Progenitor cell of endocrine pancreas (in vitro differentiated cells): ENCODE measurements at regions not wholly inside any gene's neighbourhood (a gene's known extent, or its start where the extent isn't known, plus 50 kb on each side); places are given as distances from the start of the nearest gene placed in this dataset.

Experiments
- DNase-seq: peaks from one replicate; pipeline ENCODE4 v3.0.0; 2021; ENCODE audit warnings: low spot score; ENCODE audit not compliant: unreplicated experiment
- H3K27ac Mint-ChIP-seq: 2 replicates; pipeline ENCODE4 v1.8.0; 2021; ENCODE audit warnings: mild to moderate bottlenecking, moderate library complexity, mixed read lengths
- H3K27me3 Mint-ChIP-seq: 2 replicates; pipeline ENCODE4 v1.8.0; 2021; ENCODE audit warnings: mixed read lengths
- H3K36me3 Mint-ChIP-seq: 2 replicates; pipeline ENCODE4 v1.8.0; 2022; ENCODE audit warnings: mixed read lengths; ENCODE audit not compliant: insufficient read depth
- H3K4me1 Mint-ChIP-seq: 2 replicates; pipeline ENCODE4 v1.8.0; 2021; ENCODE audit warnings: low read depth, mixed read lengths
- H3K4me3 Mint-ChIP-seq: 2 replicates; pipeline ENCODE4 v1.8.0; 2021; ENCODE audit warnings: low read depth, mild to moderate bottlenecking, moderate library complexity, mixed read lengths
- H3K9me3 Mint-ChIP-seq: 2 replicates; pipeline ENCODE4 v1.8.0; 2021; ENCODE audit warnings: low read depth, mixed read lengths
- CTCF ChIP-seq: fragments of 200-600 bp; sonication (generic); IDR thresholded peaks from one replicate; pipeline ENCODE4 v1.5.0; 2021; ENCODE audit warnings: antibody characterized with exemption, mild to moderate bottlenecking; ENCODE audit not compliant: unreplicated experiment

GRCh38 chr6:118761645-118762044, 110.3 kb upstream of the CEP85L start:
- DNase-seq: no peak
- Mint-ChIP-seq H3K27ac (no peak overlapping the region), H3K9me3 (no peaks in the 10 kb centered on the region), H3K36me3 (no peaks in the 10 kb centered on the region), H3K4me3 (no peak overlapping the region), H3K4me1 (peaks cover 8% of the 10 kb centered on the region), H3K27me3 (no peaks in the 10 kb centered on the region)
- no peak for TF ChIP-seq CTCF

- H3K27me3 Mint-ChIP-seq: peaks cover 3% of the 10 kb centered on the region
- H3K4me3 Mint-ChIP-seq: no peak overlapping the region
- H3K4me1 Mint-ChIP-seq: peaks cover 8% of the 10 kb centered on the region
- H3K36me3 Mint-ChIP-seq: no peaks in the 10 kb centered on the region
- H3K9me3 Mint-ChIP-seq: no peaks in the 10 kb centered on the region
- DNase-seq: no peak
- TF ChIP-seq CTCF: no peak
- H3K27ac Mint-ChIP-seq: no peak overlapping the region
Observed at GRCh38 chr6:118758946-118759345, 107.6 kb upstream of the CEP85L start.

- Mint-ChIP-seq H3K36me3 (no peaks in the 10 kb centered on the region), H3K4me1 (peaks cover 6% of the 10 kb centered on the region), H3K9me3 (no peaks in the 10 kb centered on the region), H3K27me3 (peaks cover 3% of the 10 kb centered on the region), H3K27ac (no peak overlapping the region), H3K4me3 (no peak overlapping the region)
- TF ChIP-seq CTCF: no peak
- DNase-seq: no peak
Observed at GRCh38 chr6:118755941-118756646, 104.7 kb upstream of the CEP85L start.

- Mint-ChIP-seq H3K27ac (no peak overlapping the region), H3K4me1 (peaks cover 7% of the 10 kb centered on the region), H3K9me3 (no peaks in the 10 kb centered on the region), H3K27me3 (peaks cover 3% of the 10 kb centered on the region), H3K4me3 (no peak overlapping the region), H3K36me3 (no peaks in the 10 kb centered on the region)
- no peak for TF ChIP-seq CTCF
- no peak for DNase-seq
Observed at GRCh38 chr6:118752803-118753202, 101.4 kb upstream of the CEP85L start.

GRCh38 chr6:118751072-118751471, 99.7 kb upstream of the CEP85L start:
- peaks cover 7% of the 10 kb centered on the region for H3K4me1 Mint-ChIP-seq
- no peaks in the 10 kb centered on the region for H3K27me3 Mint-ChIP-seq
- no peak for TF ChIP-seq CTCF
- DNase-seq: no peak
- H3K9me3 Mint-ChIP-seq: no peaks in the 10 kb centered on the region
- H3K36me3 Mint-ChIP-seq: no peaks in the 10 kb centered on the region
- no peak overlapping the region for H3K27ac Mint-ChIP-seq
- H3K4me3 Mint-ChIP-seq: no peak overlapping the region
